ENCODE measurements at regions not wholly inside any gene's neighbourhood (a gene's known extent, or its start where the extent isn't known, plus 50 kb on each side); places are given as distances from the start of the nearest gene placed in this dataset.

GRCh38 chr3:83926291-83926690 lies 1032.5 kb upstream of the CADM2 start:
- Histone ChIP-seq H3K27me3 (ENCODE audit: insufficient read depth, low read length) (no peaks in the 10 kb centered on the region), H3K23ac (ENCODE audit: insufficient read length, low read depth, low read length) (no peak overlapping the region), H2BK15ac (ENCODE audit: low read depth, low read length) (no peak overlapping the region), H4K20me1 (ENCODE audit: control insufficient read depth, insufficient read depth, insufficient read length) (no peaks in the 10 kb centered on the region), H4K8ac (replicated peaks; ENCODE audit: insufficient read length, low read depth, low read length) (no peak overlapping the region), H3K4ac (ENCODE audit: low read depth, low read length) (no peak overlapping the region), H2BK12ac (ENCODE audit: insufficient read length, low read depth, low read length) (no peak overlapping the region), H3K79me2 (ENCODE audit: insufficient read depth, low read length) (no peaks in the 10 kb centered on the region), H3K27ac (ENCODE audit: insufficient read length, low read depth, low read length) (no peak overlapping the region), H3T11ph (ENCODE audit: low read length) (no peak overlapping the region), H3K23me2 (ENCODE audit: insufficient read length, low read depth, low read length, poor library complexity, severe bottlenecking) (no peaks in the 10 kb centered on the region), H4K5ac (ENCODE audit: insufficient read length, low read depth, low read length) (no peak overlapping the region), H3K9me3 (ENCODE audit: control insufficient read depth, low read depth, low read length) (peaks cover 8% of the 10 kb centered on the region), H4K91ac (ENCODE audit: insufficient read length, low read depth, low read length) (no peak overlapping the region), H2BK5ac (ENCODE audit: insufficient read length, low read length) (no peak overlapping the region), H3K79me1 (ENCODE audit: insufficient read depth, low read depth, low read length, poor library complexity, severe bottlenecking) (no peaks in the 10 kb centered on the region), H3K4me2 (ENCODE audit: insufficient read depth, insufficient read length, low read length) (no peak overlapping the region), H2AK5ac (ENCODE audit: insufficient read length, low read length) (no peak overlapping the region), H3K14ac (ENCODE audit: insufficient read depth, low read length) (no peak overlapping the region), H3K56ac (ENCODE audit: insufficient read length, low read depth, low read length) (no peak overlapping the region), H3K4me1 (ENCODE audit: insufficient read depth, low read length) (no peaks in the 10 kb centered on the region), H2AFZ (ENCODE audit: low read length) (no peak overlapping the region), H3K18ac (ENCODE audit: insufficient read length, low read depth, low read length) (no peak overlapping the region), H2BK120ac (ENCODE audit: low read depth, low read length, poor library complexity, severe bottlenecking) (no peak overlapping the region), H2BK20ac (ENCODE audit: low read depth, low read length, poor library complexity, severe bottlenecking) (no peak overlapping the region), H3K9ac (ENCODE audit: extremely low read depth, insufficient read length, low read length) (no peak overlapping the region)
- Mint-ChIP-seq H3K9me3 (peaks cover 37 to 49% of the 10 kb centered on the region in 2 experiments), H3K36me3 (ENCODE audit: insufficient read depth in 1 of 3, low read depth in 3 of 3) (peaks cover 5 to 40% (median 16%) of the 10 kb centered on the region in 3 experiments), H3K27me3 (ENCODE audit: low read depth) (no peaks in the 10 kb centered on the region), H3K4me1 (no peaks in the 10 kb centered on the region), H3K27ac (no peak overlapping the region), H3K4me3 (no peak overlapping the region)
- WGBS (ENCODE audit: extremely low coverage, insufficient read length, low lambda C conversion rate), result no CpG with 5 or more reads among the region's 4 CpGs
- DNase-seq, result no peak
- no peak for TF ChIP-seq CTCF (conservative IDR thresholded peaks at IDR 0.05)
